ENCODE measurements at regions not wholly inside any gene's neighbourhood (a gene's known extent, or its start where the extent isn't known, plus 50 kb on each side); places are given as distances from the start of the nearest gene placed in this dataset.

DNA sequence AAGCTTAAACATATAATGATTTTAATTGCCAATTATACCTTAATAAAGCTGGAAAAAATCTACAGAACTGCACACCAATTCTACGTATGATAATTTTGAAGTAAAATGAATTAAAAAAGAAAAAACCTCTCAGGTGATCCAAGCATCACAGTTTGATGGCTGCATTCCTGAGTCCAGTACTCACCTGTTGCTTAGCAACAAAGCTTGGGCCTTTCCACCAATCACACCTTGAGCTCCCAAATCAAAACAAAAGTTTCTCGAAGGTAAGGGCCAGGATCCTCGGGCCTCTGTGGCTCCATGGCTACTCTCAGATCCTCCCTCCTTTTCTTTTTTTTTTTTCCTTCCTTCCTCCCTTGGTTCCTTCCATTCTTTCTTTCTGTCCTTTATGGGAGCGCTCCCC lies 137.2 kb upstream of the PCBD1 start:
- DNase-seq, result no peak

DNA sequence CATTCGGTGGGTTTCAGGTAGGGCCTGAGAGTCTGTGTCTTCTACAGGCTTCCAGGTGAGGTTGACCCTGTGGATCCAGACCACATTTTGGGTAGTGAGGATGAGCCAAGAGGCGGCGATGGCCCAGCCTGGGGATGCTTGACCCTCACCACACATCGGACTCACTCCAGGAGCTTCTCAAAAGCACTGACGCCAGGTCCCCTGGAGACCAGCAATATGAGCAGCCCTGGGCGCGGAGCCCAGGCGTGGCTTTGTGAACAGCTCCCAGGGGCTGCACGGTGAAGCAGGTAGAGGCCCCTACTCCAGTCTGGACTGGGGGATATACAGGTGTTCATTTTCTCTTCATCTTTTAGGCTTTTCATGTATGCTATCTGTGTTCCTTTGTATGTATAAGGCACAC lies 139.7 kb upstream of the PCBD1 start:
- no peak for DNase-seq

DNA sequence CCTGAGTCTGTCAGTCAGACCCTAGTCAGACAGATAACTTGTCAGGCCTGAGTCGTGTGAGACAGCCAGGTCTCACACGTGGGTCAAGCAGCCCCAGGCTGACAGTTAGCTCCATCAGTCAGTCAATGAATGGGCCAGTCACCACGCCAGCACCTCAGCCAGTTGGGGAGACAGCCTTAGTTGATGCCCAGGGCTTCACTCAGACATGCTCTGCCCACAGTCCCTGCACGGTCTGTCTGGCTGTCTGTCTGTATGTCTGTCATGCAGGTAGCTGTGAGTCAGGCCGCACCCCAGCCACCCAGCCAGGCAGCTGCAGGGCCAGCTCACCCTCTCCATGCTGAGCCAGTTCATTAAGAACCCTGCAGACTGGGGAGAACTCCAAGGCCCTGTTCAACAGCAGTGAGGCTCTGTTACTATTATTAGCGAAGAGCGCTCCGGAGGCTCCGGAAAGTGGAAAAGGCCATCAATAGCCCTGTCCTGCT lies 141.1 kb upstream of the PCBD1 start:
- no peak for DNase-seq

DNA sequence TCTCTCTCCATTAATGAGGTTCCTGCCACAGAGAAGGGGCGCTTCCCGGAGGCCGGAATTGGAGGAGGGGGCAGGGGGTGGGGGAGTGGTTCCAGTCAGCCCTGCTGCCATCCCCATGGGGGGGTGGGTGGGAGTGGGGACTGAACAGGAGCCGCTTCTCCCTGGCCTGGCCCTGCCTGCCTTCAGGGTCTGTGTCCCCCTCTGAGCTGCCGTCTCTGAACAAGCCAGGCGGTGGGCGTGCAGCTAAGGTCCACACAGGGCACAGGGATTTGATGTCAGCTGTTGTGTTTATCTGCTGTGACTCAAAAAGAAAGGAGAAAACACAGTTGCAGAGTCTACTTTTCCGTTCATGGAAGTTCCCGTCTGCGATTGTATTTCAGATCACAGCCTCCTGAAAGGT lies 141.5 kb upstream of the PCBD1 start:
- no peak for DNase-seq

DNA sequence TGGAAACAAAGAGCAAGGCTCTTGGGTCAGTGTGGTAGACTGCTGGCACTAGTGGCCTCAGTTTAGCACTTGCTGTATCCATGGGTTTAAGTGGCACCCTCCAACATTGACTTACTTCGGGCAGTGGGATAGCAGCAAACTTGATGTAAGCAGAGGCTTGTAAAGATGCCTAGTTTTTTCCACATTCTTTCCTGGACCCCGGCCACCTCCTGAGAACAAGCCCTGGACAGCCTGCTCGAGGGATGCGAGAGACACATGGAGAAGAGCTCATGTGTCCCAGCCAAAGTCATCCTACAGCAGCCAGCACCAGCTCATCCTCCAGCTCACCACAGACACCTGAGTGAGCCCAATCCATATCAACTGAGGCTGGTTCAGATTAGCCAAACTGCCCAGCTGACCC lies 142.7 kb upstream of the PCBD1 start:
- no peak for DNase-seq

DNA sequence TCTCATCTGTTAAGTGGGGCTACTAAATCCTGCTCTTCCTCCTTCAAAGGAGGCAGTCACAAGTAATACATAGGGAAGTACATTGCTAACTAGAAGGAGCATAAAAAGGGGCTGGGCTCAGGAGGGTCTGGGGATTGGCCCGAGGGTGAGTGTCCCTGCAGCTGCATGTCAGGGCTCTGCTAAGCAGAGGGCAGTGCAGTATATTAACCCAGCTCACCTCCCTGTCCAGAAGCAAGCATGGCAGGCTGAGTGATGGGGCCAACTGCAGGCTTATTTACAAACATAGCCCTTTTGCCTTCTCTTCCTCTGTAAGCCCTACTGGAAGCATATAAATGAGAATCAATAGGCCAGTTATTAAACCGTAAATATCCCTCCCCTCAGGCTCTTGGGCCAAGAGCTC lies 143.2 kb upstream of the PCBD1 start:
- DNase-seq, result no peak

DNA sequence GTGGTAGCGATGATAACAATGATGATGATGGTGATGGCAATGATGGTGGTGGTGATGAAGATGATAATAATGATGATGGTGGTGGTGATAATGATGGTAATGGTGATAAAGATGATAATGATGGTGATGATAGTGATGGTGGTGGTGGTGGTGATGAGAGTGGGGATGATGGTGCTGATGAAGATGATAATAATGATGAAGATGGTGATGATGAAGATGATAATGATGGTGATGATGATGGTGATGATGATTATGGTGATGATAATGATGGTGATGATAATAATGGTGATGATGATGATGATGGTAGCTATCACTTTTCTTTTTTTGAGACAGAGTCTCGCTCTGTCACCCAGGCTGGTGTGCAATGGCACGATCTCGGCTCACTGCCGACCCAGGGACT lies 144.5 kb upstream of the PCBD1 start:
- DNase-seq, result no peak

DNA sequence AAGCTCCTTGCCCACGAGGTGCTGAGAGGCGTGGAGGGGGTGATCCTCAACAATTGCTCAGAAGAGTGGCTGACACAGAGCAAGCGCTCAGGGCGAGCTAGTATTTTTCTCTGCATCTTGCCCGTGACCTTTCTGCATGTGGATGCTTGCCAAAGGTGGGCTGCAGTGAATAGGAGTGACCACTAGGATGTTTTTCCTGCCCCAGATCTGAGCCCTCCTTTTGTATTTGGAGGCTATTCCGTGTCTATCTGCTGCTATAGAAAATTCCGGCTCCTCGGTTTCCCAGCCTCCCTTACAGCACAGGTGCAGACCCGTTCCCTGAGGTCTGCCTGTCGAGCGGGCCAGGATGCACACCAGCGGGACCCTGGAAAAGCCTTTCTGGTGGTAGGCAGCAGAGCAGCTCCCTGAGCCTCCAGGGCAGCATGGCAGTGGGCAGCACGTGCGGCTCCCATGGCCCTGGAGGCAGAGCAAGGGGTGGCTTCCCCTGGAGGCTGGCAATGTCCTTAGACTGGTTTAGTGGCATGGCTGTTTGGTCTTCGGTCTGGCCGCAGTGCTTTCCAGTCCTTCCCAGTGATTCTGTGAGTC lies 145.1 kb upstream of the PCBD1 start:
- no peak for DNase-seq

DNA sequence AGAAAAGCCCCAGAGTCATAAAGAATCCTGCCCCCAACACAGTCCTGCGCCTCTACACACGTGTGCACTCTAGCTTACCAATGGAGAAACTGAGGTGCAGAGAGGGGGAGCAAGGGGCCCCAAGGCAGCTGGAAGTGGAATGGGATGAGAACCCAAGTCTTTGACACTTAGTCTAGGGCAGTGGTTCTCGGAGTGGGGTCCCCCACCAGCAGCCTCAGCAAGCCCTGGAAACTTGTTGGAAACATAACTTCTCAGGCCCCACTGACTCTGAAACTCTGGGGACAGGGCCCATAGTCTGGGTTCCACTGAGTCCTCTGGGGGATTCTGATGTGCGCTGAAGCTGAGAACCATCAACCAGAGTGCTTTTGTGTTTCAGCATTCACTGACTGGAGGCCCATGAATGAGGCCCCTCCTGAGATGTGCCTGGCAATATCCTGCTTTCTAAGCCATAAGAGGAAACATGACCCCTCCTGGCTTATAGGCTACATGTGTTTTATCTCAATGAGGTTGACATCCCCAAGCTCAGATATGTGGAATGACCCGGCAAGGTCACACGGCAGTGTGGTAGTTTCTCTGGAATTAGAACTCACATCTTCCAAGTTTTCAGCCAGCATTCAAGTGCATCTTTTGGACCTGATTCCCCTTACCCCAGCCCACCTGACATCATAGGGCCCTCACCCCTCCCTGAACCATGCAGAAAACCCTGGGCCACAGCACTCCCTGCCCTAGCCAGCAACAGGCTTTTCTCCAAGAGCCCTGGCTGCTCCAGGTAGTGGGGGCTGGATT lies 147.3 kb upstream of the PCBD1 start:
- no peak for DNase-seq

DNA sequence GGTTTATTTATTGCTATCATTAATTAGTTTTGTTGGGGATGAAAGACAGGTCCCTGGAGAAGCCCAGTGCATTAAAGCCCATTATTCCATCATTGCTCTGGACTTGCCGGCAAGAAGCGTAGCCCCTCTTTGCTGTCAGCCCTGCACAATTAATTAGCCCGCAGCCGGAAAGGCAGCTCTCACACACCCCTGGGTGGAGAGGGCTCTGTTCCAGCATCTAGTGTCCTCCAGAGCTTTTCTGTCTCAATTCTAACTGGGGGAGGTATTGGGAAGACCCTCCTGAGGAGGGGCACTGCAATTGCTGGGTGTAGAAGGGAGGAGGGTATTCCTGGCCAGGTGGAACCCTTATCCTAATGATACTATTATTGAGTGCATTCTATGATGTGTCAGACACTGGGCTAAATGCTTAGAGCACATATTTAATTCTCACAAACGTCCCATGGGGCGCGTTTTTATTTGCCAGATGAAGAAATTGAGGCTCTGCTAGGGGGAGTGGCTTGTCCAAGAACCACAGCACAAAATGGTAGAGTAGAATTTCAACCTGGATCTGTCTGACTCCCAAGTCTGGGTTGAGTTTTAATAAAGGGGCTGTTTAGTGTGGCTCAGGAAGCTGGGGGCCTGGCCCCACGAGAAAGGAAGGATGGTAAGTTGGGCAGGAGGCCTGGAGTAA lies 148.1 kb upstream of the PCBD1 start:
- no peak for DNase-seq

DNA sequence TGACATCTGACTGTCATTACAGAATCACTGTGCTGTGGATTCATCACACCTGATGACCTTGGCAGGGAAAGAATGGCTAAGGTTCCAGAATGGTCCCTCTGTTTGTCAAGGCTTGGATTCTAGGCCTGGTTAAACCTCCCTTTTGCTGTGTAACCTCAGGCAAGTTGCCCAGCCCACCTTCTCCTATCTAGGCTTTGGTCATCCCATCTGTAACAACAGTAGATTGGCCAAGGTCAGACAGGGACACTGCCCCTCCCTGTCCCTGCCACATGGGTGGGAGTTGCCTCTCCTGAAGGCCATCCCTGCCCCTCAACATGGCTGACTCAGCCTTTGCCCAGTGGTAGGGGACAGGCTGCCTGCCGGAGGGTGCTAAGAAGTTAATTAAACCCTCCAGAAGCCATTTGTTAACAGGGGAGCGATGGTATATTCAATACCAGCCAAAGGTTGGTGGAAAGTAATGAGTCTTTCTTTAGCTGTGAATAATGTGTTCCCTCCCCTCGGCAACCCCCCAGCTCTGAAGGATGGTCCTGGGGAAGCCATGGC lies 149.8 kb upstream of the PCBD1 start:
- no peak for DNase-seq

DNA sequence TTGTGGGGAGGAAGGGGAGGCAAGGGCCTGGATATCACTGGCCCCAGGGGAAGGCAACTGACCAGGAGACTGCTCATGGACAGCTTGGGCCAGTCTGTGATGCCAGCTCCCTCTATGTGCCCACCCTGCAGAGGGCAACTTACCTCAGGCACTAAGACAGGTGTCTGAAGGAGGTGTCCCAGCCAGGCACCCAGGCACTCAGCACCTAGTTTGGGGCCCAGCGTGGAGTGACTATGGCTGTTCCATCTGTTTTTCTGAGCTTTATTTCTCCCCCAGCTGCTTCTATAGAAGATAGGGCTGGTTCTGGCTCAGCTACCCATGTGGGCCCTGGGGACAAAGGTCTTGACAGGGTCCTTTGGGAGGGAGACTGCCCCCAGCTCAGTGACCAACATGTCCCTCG lies 150.6 kb upstream of the PCBD1 start:
- no peak for DNase-seq

DNA sequence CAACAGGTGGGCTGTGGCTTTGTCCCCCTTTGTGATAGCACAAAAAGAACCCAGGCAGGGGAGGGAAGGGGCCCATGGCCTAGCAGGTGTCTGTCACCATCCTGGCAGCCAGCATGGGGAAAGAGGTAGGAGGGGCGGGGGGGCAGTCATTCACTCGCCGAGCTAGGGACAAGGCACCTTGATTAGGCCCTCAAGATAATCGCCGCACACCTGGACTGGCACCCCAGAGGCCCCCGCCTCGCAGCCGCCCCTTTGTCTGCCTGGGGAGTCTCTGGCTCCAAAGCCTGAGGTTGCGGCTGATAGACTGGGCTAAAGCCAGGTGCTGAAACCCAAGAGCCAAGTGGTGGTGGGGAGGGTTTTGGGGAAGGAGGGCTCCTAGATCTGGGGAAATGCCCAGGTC lies 151.2 kb upstream of the PCBD1 start:
- no peak for DNase-seq

DNA sequence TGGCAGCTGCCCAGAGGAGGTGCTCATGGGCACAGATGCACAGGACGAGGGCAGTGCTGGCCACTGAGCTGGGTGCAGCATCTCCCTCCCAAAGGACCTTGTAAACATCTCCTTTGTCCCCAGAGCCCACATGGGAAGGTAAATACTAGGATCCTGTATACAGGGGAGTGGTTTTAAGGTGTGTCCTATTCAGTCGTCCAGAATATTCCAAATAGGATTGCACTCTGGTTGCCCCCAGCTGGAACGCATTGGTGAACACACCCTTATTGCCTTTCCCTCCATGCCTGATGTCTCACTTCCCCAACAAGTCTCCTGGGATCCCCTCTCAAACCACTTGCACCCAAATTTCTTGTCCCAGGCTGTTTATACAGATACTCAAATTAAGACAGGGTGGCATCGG lies 152.0 kb upstream of the PCBD1 start:
- no peak for DNase-seq

DNA sequence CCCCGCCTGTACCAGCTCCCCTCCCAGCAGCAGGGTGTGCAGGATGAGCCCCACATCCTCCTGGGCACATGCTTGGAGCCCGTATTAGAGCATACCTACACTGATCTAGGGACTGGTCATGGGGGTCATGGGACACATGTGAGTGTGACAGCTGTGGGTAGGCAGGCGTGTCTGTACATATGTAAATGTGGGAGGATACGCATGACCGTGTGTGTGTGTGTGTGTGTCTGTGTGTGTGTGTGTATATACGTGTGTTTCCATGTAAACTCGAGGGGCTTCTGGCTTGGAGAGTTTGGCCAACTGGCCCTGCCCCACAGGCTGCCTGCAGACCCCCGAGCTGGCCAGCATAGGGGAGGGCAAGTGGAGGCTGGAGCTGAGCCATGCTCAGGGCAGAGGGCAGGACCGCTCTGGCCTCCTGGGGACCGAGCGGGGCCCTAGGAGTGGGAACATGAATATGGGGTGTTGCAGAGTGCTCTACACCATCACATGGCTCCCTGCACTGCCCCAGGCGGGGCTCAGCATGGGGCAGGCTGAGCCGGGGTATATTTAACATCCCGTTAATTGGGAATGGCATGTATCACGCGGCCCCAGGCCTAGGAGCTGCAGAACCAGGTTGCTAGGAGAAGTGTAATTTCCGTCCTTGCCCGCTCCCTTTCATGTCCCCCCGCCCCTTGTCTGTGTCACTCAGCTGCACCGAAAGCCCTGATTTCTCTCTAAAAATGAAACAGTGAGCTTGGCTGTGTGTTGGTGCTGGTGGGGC lies 152.7 kb upstream of the PCBD1 start:
- no peak for DNase-seq

DNA sequence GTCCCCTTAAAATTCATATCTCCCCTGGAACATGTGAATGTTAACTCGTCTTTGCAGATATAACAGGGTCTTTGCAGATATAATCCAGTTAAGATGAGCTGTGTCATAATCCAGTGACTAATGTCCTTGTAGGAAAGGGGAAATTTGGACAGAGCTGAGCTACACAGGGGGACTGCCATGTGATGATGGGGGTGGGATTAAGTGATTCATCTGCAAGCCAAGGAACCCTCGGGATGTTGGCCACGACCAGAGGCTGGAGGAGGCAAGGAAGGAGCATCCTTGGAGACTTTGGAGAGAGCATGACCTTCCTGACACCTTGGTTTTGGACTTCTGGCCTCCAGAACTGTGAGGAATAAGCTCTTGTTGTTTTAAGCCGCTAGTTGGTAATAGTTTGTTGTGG lies 153.9 kb upstream of the PCBD1 start:
- DNase-seq, result peak; percentile 66

DNA sequence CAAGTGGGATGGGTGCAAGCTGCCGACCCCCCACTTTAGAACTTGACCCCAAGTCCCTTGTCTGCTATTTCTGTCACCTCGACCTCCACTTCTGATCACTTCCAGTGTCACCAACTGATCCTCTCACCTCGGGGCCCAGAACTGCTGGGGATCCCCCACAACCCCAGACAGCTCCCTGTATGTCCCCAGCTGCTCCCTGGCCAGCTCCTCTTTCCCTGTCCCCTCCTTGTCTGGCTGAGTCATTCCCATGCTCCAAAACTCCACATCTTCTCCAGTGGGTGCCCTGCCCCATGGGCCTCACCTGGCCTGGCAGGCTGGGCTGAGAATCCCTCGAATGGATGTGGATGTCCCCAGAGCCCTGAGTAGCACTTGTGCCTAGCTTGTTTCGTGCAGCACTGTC lies 154.3 kb upstream of the PCBD1 start:
- no peak for DNase-seq

DNA sequence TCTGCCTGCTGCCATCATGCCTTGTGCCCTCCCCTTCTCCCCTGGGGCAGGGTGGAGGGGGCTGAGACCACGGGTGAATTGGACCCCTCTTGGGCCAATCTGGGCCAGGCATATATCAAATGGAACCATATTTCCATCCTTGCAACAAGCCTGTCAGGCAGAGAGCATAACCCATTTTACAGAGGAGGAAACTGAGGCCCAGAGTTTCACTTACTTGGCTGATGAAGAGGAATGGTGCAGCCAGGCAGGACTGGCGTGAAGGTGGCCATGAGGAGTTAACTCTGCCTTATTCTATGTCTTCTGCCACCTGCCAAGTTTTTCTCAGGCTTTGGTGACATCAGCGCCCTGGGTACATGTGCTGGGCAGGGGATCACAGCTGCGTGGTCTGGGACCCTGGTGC lies 155.5 kb upstream of the PCBD1 start:
- no peak for DNase-seq

DNA sequence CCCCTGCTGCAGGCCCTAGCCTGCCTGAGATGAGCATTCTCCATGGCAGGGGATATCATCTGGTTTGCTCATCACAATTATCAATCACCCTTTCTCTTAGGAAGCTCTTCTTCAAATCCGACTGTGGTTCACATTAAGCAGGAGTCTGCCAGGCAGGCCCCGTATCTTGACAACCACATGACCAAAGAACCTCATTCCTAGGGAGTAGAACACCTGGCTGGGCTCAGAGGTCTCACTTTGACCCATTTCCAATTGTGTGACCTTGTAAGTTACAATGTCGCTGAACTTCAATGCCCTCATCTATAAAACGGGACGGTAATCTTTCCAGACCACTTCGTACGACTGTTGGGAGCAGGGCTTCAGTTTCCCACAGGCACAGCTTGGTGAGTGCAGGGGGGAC lies 156.4 kb upstream of the PCBD1 start:
- DNase-seq, result no peak

DNA sequence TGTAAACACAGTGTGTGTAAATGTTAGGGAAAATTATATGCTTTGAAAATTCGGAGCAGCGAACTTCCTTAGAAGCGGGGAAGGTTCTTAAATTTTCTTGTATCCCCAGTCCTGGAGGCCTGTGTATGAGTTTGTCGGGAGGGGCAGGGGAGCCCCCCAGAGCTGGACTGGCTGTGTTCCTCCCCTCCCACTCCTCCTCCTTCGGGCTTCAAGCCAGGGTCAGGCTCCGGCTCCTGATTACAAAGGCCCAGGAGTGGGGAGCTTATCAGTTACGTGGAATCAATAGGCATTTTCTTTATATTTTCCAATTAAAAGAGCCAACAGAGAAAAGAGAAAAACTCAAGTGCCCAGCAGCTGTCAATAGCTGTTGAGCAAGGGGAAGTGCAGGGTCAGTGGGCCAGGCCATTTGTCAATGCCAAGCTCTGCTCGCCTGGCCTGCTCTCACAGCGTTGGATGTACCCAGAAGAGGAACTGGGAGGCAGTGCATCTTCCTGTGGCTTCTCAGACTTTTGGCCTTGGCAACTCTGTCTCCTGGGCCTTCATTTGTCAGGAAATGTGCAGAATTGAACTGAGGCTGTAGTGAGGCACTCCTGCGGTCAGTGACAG lies 156.9 kb upstream of the PCBD1 start:
- DNase-seq, result peak; percentile 81

DNA sequence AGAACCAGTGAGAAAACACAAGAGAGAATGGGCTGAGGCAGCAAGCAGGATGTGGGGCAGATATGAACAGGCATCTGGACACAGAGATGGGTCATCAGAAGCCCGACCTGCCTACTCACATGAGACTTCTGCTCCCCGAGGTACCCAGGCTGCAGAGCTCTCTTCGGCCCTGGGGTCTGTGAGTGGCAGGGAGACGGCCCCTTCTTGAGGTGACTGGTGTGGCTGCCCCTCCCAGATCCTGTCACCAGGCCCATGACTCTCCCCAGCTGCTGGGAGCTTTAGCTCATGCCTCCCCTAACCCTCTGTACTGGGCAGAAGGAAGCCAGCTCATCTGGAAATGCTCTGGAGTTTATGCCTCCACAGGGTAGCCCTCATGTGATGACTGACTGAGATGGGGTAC lies 157.6 kb upstream of the PCBD1 start:
- no peak for DNase-seq

DNA sequence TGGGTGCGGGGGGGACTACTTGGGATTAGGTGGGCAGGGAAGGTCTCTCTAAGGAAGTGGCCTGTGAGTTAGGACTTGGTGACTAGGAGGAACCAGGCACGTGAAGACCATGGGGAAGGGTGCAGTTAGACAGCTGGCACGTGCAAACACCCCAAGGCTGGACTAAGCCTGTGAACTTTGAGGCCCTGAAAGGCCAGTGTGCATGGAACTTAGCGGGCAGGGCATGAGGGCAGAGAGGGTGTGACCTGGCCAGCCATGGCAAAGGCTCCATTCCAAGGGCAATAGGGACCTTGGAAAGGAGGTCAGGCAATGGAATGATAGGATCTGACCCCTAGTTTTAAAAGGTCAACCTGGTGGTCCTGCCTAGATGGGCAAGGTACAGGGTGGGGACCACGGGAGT lies 158.4 kb upstream of the PCBD1 start:
- DNase-seq, result no peak
